Astrocyte of the spinal cord (primary cell): ENCODE measurements at regions not wholly inside any gene's neighbourhood (a gene's known extent, or its start where the extent isn't known, plus 50 kb on each side); places are given as distances from the start of the nearest gene placed in this dataset.

ENCODE experiments used
- DNase-seq: peaks from one replicate; pipeline ENCODE4 v3.0.0; 2011; ENCODE audit warnings: low read depth, low spot score
- H3K4me3 ChIP-seq: 2 replicates; pipeline ENCODE4 v1.5.1; 2011; ENCODE audit warnings: low read depth, mild to moderate bottlenecking, low read length, moderate library complexity
- CTCF ChIP-seq: IDR thresholded peaks from 2 replicates; pipeline ENCODE4 v1.5.1; 2012; ENCODE audit warnings: low read depth, mild to moderate bottlenecking, low read length, inconsistent platforms
- in situ Hi-C: cut with HindIII; loops from 2 replicates; pipeline ENCODE4 v1.10.0; 2017; ENCODE audit warnings: low sequenced_read_pairs

DNA sequence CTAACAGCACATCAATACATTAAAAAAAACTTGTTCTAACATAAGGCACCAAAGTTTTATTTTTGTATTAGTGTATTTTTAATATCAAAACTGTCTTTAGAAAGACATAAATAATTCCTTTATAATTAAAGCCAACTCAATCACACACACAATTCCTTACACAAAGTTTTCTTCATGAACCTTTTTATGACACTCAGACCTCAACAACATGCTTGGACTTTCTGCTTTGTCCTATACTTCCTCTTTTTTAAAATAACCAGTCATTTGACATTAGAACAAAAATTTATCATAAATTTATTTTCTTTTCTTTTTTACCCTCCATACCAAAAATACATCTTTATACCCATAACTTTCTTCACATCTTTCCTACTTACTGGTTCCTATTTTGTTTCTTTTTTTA lies 292.0 kb upstream of the ARID1B start:
- in situ Hi-C loops = no loop called here
- no peak for TF ChIP-seq CTCF
- no peak for DNase-seq
- no peak overlapping the region for H3K4me3 ChIP-seq

DNA sequence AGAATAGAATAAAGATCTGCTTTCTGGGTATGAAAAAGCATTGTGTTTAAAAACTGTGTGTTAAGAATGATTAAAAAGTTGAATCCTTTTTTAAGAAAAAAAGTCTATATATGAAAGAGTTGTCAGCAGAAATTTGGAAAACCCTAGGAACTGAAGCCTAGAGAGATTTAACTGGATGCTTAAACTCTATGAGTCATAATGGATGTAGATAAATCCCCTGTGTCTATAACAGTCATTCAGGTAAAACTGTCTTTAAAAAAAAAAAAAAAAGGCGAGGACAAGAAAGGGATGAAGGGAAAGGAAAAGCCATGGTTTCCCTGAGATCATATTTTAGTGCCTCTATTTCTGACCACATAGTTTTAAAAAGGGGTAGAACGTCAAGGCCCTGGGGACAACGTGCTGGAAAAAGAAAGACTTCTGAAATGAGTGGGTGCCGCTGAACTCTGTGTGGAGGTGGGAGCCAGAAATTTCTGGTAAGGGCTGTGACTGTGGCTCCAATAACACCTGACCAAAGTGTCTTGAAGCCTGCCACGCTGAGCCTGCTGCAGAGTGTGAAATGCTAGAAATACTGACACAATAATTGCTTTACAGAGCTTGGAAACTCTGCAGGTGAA lies 302.6 kb upstream of the ARID1B start:
- in situ Hi-C loops = no loop called here
- TF ChIP-seq CTCF = no peak
- no peak overlapping the region for H3K4me3 ChIP-seq
- DNase-seq = no peak

DNA sequence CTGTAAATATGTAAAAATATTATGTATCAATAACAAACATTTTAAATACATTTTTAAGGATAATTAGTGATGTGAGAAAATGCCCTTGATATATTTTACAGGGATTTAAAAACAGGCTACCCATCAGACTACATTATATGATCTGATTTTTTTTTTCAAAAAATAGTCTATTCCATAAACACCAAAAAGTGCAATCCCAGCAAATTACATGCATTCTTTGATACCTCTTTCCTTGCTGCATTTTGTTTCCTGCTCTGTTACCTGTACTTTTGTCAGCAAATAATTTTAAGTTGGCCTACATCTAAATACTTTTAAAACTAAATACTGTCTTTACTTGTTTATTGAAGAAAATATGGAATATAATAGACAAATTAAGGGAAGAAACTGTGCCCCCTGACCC lies 306.2 kb upstream of the ARID1B start:
- DNase-seq = no peak
- in situ Hi-C loops = no loop called here
- H3K4me3 ChIP-seq = no peak overlapping the region
- no peak for TF ChIP-seq CTCF

- H3K4me3 ChIP-seq = no peak overlapping the region
- no peak for DNase-seq
- no peak for TF ChIP-seq CTCF
- in situ Hi-C loops = no loop called here
Measured at GRCh38 chr6:156464100-156464878, 312.9 kb upstream of the ARID1B start.

- no peak for DNase-seq
- in situ Hi-C loops = no loop called here
Measured at GRCh38 chr6:156461647-156462046, 315.5 kb upstream of the ARID1B start.

DNA sequence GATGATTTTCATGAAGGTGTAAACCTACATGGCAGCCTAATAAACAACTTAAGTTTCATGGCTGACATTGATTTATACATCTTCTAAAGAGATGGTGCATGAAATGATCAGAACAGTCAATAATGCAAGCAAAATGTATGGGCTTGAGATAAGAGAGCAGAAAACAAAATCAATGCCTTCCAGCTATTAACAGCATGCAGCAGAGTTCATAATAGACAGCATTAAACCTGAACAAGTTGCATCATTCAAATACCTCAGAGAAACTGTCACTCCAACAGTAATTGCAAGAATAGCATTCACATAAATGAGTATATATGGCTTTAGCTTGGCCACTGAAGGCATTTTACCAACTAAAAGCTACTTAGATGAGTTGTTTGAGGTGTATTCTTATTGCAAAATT lies 319.6 kb upstream of the ARID1B start:
- no peak for DNase-seq
- no peak for TF ChIP-seq CTCF
- in situ Hi-C loops = no loop called here
- no peak overlapping the region for H3K4me3 ChIP-seq

More at GRCh38 chr6:156461647-156462046, 315.5 kb upstream of the ARID1B start:
- H3K4me3 ChIP-seq = no peak overlapping the region
- no peak for TF ChIP-seq CTCF
